Neuronal stem cell (in vitro differentiated cells): ENCODE measurements at regions not wholly inside any gene's neighbourhood (a gene's known extent, or its start where the extent isn't known, plus 50 kb on each side); places are given as distances from the start of the nearest gene placed in this dataset.
"Not testable (repeated sequence)": the region's sequence is repeated elsewhere in the genome, so short reads cannot be mapped to it uniquely, and the experiment has no call there.

Source experiments
- DNase-seq: peaks from one replicate; pipeline ENCODE4 v3.0.0-alpha.2; 2013; ENCODE audit warnings: low spot score
- H2AFZ ChIP-seq: one replicate; pipeline ENCODE4 v1.6.1; 2013; ENCODE audit warnings: mild to moderate bottlenecking, low read length, inconsistent platforms
- H2AK5ac ChIP-seq: 2 replicates; pipeline ENCODE4 v1.6.1; 2013; ENCODE audit warnings: low read depth, mild to moderate bottlenecking, inconsistent platforms, low read length, moderate library complexity, mixed read lengths
- H2BK120ac ChIP-seq: 2 replicates; pipeline ENCODE4 v1.6.1; 2013; ENCODE audit warnings: low read depth, mild to moderate bottlenecking, inconsistent platforms, low read length, moderate library complexity, mixed read lengths
- H2BK12ac ChIP-seq: one replicate; pipeline ENCODE4 v1.6.1; 2013; ENCODE audit warnings: low read length, inconsistent platforms
- H2BK15ac ChIP-seq: 2 replicates; pipeline ENCODE4 v1.6.1; 2013; ENCODE audit warnings: mild to moderate bottlenecking, low read length, inconsistent platforms, mixed read lengths
- H2BK5ac ChIP-seq: one replicate; pipeline ENCODE4 v1.6.1; 2013; ENCODE audit warnings: inconsistent platforms, mild to moderate bottlenecking, low read length, moderate library complexity
- H3K14ac ChIP-seq: one replicate; pipeline ENCODE4 v1.6.1; 2013; ENCODE audit warnings: low read length, inconsistent platforms
- H3K18ac ChIP-seq: 2 replicates; pipeline ENCODE4 v1.6.1; 2013; ENCODE audit warnings: low read length, inconsistent platforms
- H3K23ac ChIP-seq: 2 replicates; pipeline ENCODE4 v1.6.1; 2013; ENCODE audit warnings: low read depth, mild to moderate bottlenecking, mixed read lengths, low read length, inconsistent platforms; ENCODE audit not compliant: poor library complexity
- H3K27ac ChIP-seq: replicated peaks from 3 replicates; pipeline ENCODE4 v1.5.1; 2013; ENCODE audit warnings: low read length, inconsistent platforms
- H3K27me3 ChIP-seq, 3 experiments: 2 replicates each; pipeline ENCODE4 v1.6.1; 2013; ENCODE audit warnings: low read length in 3 of 3, mild to moderate bottlenecking in 2 of 3, inconsistent platforms in 1 of 3, low read depth in 1 of 3, mixed read lengths in 1 of 3, moderate library complexity in 1 of 3; ENCODE audit not compliant: control insufficient read depth in 3 of 3, insufficient read depth in 3 of 3
- H3K36me3 ChIP-seq, 2 donors: replicated peaks in 1 of 2; 2 replicates each; pipeline ENCODE4 v1.6.1; 2013; ENCODE audit warnings: low read length in 2 of 2; ENCODE audit not compliant: control insufficient read depth in 2 of 2, insufficient read depth in 2 of 2
- H3K4ac ChIP-seq: 2 replicates; pipeline ENCODE4 v1.6.1; 2013; ENCODE audit warnings: inconsistent platforms, mild to moderate bottlenecking, low read length, moderate library complexity
- H3K4me1 ChIP-seq, 2 donors: 1 replicate in 1 of 2; 2 replicates in 1 of 2; pipeline ENCODE4 v1.6.1; 2013; ENCODE audit warnings: low read length in 2 of 2, low read depth in 1 of 2; ENCODE audit not compliant: control insufficient read depth in 2 of 2, insufficient read depth in 1 of 2
- H3K4me2 ChIP-seq: one replicate; pipeline ENCODE4 v1.6.1; 2013; ENCODE audit warnings: mild to moderate bottlenecking, low read length, inconsistent platforms; ENCODE audit not compliant: insufficient read depth, poor library complexity, severe bottlenecking
- H3K4me3 ChIP-seq, 2 donors: 2 replicates each; pipeline ENCODE4 v1.5.1; 2013; ENCODE audit warnings: low read length in 2 of 2, mild to moderate bottlenecking in 2 of 2, inconsistent platforms in 1 of 2, moderate library complexity in 1 of 2
- H3K79me1 ChIP-seq: one replicate; pipeline ENCODE4 v1.6.1; 2013; ENCODE audit warnings: low read depth, mild to moderate bottlenecking, inconsistent platforms, low read length, moderate library complexity
- H3K9ac ChIP-seq: one replicate; pipeline ENCODE4 v1.6.1; 2013; ENCODE audit warnings: mild to moderate bottlenecking, low read depth, low read length, inconsistent platforms; ENCODE audit not compliant: poor library complexity
- H3K9me3 ChIP-seq, 2 donors: replicated peaks in 1 of 2; 2 replicates each; pipeline versions ENCODE3 to v1.6.1; 2013; ENCODE audit warnings: low read length in 2 of 2, mild to moderate bottlenecking in 2 of 2, inconsistent platforms in 1 of 2, low read depth in 1 of 2, mixed read lengths in 1 of 2, moderate library complexity in 1 of 2; ENCODE audit not compliant: control insufficient read depth in 2 of 2, insufficient read depth in 1 of 2
- H4K8ac ChIP-seq: one replicate; pipeline ENCODE4 v1.6.1; 2013; ENCODE audit warnings: low read depth, mild to moderate bottlenecking, inconsistent platforms, low read length, moderate library complexity
- H4K91ac ChIP-seq: one replicate; pipeline ENCODE4 v1.6.1; 2013; ENCODE audit warnings: low read length, low read depth, mild to moderate bottlenecking, inconsistent platforms; ENCODE audit not compliant: poor library complexity
- WGBS, 2 donors: extraction: QIAGEN DNeasy Blood & Tissue Kit; methylation state at CpG; one replicate each; pipeline ENCODE4 v1.1.7; 2013; ENCODE audit warnings: missing lambda C conversion rate in 2 of 2, mixed read lengths in 1 of 2; ENCODE audit not compliant: insufficient read length in 2 of 2, insufficient replicate concordance in 1 of 2; ENCODE audit errors: extremely low coverage in 2 of 2; 5-methylcytosine and 5-hydroxymethylcytosine counted together

GRCh38 chr18:35811896-35812295 lies 160.6 kb upstream of the RMP24 start:
- Histone ChIP-seq H3K27ac (no peak overlapping the region), H3K14ac (no peak overlapping the region), H3K79me1 (no peaks in the 10 kb centered on the region), H2AK5ac (no peak overlapping the region), H2BK120ac (no peak overlapping the region), H3K4ac (no peak overlapping the region), H3K4me3 (no peak overlapping the region), H3K4me1 (no peaks in the 10 kb centered on the region), H2BK12ac (no peak overlapping the region), H3K18ac (no peak overlapping the region), H3K36me3 (no peaks in the 10 kb centered on the region), H3K27me3 (no peaks in the 10 kb centered on the region), H3K9ac (no peak overlapping the region), H3K9me3 (no peaks in the 10 kb centered on the region), H2BK5ac (no peak overlapping the region), H2AFZ (no peak overlapping the region), H3K23ac (no peak overlapping the region), H4K8ac (no peak overlapping the region), H4K91ac (no peak overlapping the region), H2BK15ac (no peak overlapping the region), H3K4me2 (no peak overlapping the region)
- no peak for DNase-seq
- no CpG with 5 or more reads among the region's 3 CpGs for WGBS, 2 donors

- H3K79me1 ChIP-seq, H2BK120ac ChIP-seq, DNase-seq, H3K27me3 ChIP-seq, H3K27ac ChIP-seq, H3K4ac ChIP-seq, H4K8ac ChIP-seq, H2BK12ac ChIP-seq, H3K4me3 ChIP-seq, H2BK15ac ChIP-seq, H2AFZ ChIP-seq, H3K36me3 ChIP-seq, H3K9me3 ChIP-seq, H3K4me1 ChIP-seq, H2BK5ac ChIP-seq, H3K4me2 ChIP-seq, H3K9ac ChIP-seq, H3K18ac ChIP-seq, H3K14ac ChIP-seq, H3K23ac ChIP-seq, H2AK5ac ChIP-seq, H4K91ac ChIP-seq: not testable (repeated sequence)
- WGBS, 2 donors = no CpG with 5 or more reads among the region's 2 CpGs
Observed at GRCh38 chr18:35815011-35815410, 157.5 kb upstream of the RMP24 start.

- no peak overlapping the region for H3K9ac ChIP-seq
- H4K8ac ChIP-seq = no peak overlapping the region
- no peak overlapping the region for H3K4me3 ChIP-seq
- no peaks in the 10 kb centered on the region for H3K36me3 ChIP-seq
- no peaks in the 10 kb centered on the region for H3K79me1 ChIP-seq
- no peak overlapping the region for H3K4ac ChIP-seq
- WGBS, 2 donors = no CpG with 5 or more reads among the region's 3 CpGs
- no peaks in the 10 kb centered on the region for H3K4me1 ChIP-seq
- H3K23ac ChIP-seq = no peak overlapping the region
- no peak overlapping the region for H2BK120ac ChIP-seq
- H3K27ac ChIP-seq = no peak overlapping the region
- H2AFZ ChIP-seq = no peak overlapping the region
- no peak overlapping the region for H2BK5ac ChIP-seq
- peaks cover 0 to 1% of the 10 kb centered on the region in 2 donors for H3K9me3 ChIP-seq
- no peak overlapping the region for H2BK12ac ChIP-seq
- no peak overlapping the region for H4K91ac ChIP-seq
- H2AK5ac ChIP-seq = no peak overlapping the region
- no peak overlapping the region for H3K14ac ChIP-seq
- no peak for DNase-seq
- no peak overlapping the region for H3K18ac ChIP-seq
- H3K27me3 ChIP-seq = no peaks in the 10 kb centered on the region
- H3K4me2 ChIP-seq = no peak overlapping the region
- H2BK15ac ChIP-seq = no peak overlapping the region
Observed at GRCh38 chr18:35816003-35816402, 156.5 kb upstream of the RMP24 start.

GRCh38 chr18:35817604-35818352 lies 154.7 kb upstream of the RMP24 start:
- Histone ChIP-seq H3K4me1 (no peaks in the 10 kb centered on the region), H3K36me3 (no peaks in the 10 kb centered on the region), H3K23ac (peak overlapping the region; percentile 20), H3K9me3 (peaks cover 0 to 1% of the 10 kb centered on the region in 2 donors), H3K9ac (no peak overlapping the region), H2BK15ac (no peak overlapping the region), H3K4me2 (no peak overlapping the region), H4K8ac (no peak overlapping the region), H2AK5ac (no peak overlapping the region), H3K14ac (peak overlapping the region; percentile 25), H3K27me3 (no peaks in the 10 kb centered on the region), H2AFZ (peak overlapping the region; percentile 56), H2BK120ac (no peak overlapping the region), H3K27ac (no peak overlapping the region), H4K91ac (no peak overlapping the region), H3K79me1 (no peaks in the 10 kb centered on the region), H3K18ac (peak overlapping the region; percentile 57), H2BK5ac (no peak overlapping the region), H3K4me3 (peak overlapping the region in 1 of 2 donors; percentile 52), H2BK12ac (no peak overlapping the region), H3K4ac (no peak overlapping the region)
- no peak for DNase-seq
- WGBS, 2 donors = no CpG with 5 or more reads among the region's 11 CpGs
